ENCODE measurements at regions not wholly inside any gene's neighbourhood (a gene's known extent, or its start where the extent isn't known, plus 50 kb on each side); places are given as distances from the start of the nearest gene placed in this dataset.

DNA sequence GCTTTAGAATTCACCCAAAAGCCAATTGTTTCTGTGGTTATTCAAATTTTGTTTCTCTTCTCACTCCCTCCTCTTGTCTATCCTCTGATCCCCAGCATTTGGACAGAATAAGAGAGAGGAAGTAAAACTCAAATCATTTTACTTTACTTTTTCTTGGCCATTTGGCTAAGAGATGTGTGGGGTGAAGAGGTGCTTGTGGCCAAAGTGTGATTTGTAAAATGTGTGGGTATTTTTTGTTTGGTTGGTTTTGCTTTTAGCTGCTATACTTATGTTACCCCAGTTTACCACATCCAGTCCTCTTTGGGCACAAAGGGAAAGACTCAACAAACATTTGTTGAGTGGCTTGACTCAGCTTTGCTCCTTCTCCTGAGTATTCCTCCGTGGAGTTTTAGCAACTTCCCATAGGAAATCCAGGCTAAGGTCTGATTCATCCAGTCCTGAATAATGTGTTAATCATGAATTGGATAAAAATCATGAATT is 109.1 kb upstream of the CYP1B1 start:
- TF ChIP-seq RAD21 (conservative IDR thresholded peaks at IDR 0.05) (no peak), EP300 (conservative IDR thresholded peaks at IDR 0.05; ENCODE audit: poor library complexity, severe bottlenecking) (no peak), POLR2AphosphoS5 (IDR thresholded peaks at IDR 0.05) (no peak), MXI1 (conservative IDR thresholded peaks at IDR 0.05; ENCODE audit: poor library complexity, severe bottlenecking) (no peak)
- TF ChIP-seq, protein P1, sequence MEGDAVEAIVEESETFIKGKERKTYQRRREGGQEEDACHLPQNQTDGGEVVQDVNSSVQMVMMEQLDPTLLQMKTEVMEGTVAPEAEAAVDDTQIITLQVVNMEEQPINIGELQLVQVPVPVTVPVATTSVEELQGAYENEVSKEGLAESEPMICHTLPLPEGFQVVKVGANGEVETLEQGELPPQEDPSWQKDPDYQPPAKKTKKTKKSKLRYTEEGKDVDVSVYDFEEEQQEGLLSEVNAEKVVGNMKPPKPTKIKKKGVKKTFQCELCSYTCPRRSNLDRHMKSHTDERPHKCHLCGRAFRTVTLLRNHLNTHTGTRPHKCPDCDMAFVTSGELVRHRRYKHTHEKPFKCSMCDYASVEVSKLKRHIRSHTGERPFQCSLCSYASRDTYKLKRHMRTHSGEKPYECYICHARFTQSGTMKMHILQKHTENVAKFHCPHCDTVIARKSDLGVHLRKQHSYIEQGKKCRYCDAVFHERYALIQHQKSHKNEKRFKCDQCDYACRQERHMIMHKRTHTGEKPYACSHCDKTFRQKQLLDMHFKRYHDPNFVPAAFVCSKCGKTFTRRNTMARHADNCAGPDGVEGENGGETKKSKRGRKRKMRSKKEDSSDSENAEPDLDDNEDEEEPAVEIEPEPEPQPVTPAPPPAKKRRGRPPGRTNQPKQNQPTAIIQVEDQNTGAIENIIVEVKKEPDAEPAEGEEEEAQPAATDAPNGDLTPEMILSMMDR (IDR thresholded peaks at IDR 0.05; ENCODE audit: poor library complexity, severe bottlenecking) = no peak
